GM12878 (cell line): ENCODE measurements at regions not wholly inside any gene's neighbourhood (a gene's known extent, or its start where the extent isn't known, plus 50 kb on each side); places are given as distances from the start of the nearest gene placed in this dataset.

Experiments used
- ASH2L ChIP-seq: fragments of 300-600, 200-600 bp; sonication (generic); IDR thresholded peaks from 2 replicates; pipeline ENCODE4 v1.6.1; 2017; ENCODE audit warnings: low read depth, mild to moderate bottlenecking, borderline replicate concordance
- BMI1 ChIP-seq: fragments of 450-650 bp; IDR thresholded peaks from 2 replicates; pipeline ENCODE4 v1.6.1; 2016; ENCODE audit warnings: mild to moderate bottlenecking, moderate library complexity, borderline replicate concordance
- CHD1 ChIP-seq: IDR thresholded peaks from 2 replicates; pipeline ENCODE4 v1.6.1; 2012; ENCODE audit warnings: low read depth, low read length, improper control_type of control experiment
- CHD2 ChIP-seq: IDR thresholded peaks from 2 replicates; pipeline ENCODE4 v1.6.1; 2011; ENCODE audit warnings: low read depth, low read length, improper control_type of control experiment, borderline replicate concordance
- ETV6 ChIP-seq, 2 experiments: fragments of 450-650 bp in 1 of 2; IDR thresholded peaks in 1 of 2; conservative IDR thresholded peaks in 1 of 2; 2 replicates each; pipeline ENCODE4 v1.6.1; 2014; ENCODE audit warnings: antibody characterized with exemption in 1 of 2, borderline replicate concordance in 1 of 2, low read depth in 1 of 2, mild to moderate bottlenecking in 1 of 2, moderate library complexity in 1 of 2
- HCFC1 ChIP-seq: fragments of 150-350 bp; IDR thresholded peaks from 2 replicates; pipeline ENCODE4 v1.6.1; 2014; ENCODE audit warnings: low read length
- JUND ChIP-seq: IDR thresholded peaks from 2 replicates; pipeline ENCODE4 v1.6.1; 2012; ENCODE audit warnings: low read depth, mild to moderate bottlenecking, low read length, improper control_type of control experiment, moderate library complexity
- MEF2B ChIP-seq: fragments of 450-650 bp; IDR thresholded peaks from 2 replicates; pipeline ENCODE4 v1.6.1; 2018; ENCODE audit warnings: mild to moderate bottlenecking, moderate library complexity; ENCODE audit not compliant: partially characterized antibody, poor library complexity, severe bottlenecking
- RAD51 ChIP-seq: fragments of 450-650 bp; IDR thresholded peaks from 2 replicates; pipeline ENCODE4 v1.6.1; 2016; ENCODE audit warnings: moderate library complexity, mild to moderate bottlenecking, inconsistent platforms
- SUZ12 ChIP-seq: fragments of 200-600 bp; sonication (generic); IDR thresholded peaks from one replicate; pipeline ENCODE4 v1.6.1; 2018; ENCODE audit warnings: antibody characterized with exemption, mild to moderate bottlenecking; ENCODE audit not compliant: unreplicated experiment
- TAF1 ChIP-seq: IDR thresholded peaks from 2 replicates; pipeline ENCODE4 v1.6.1; 2011; ENCODE audit warnings: mild to moderate bottlenecking, low read depth, low read length, borderline replicate concordance
- TCF12 ChIP-seq: IDR thresholded peaks from 2 replicates; pipeline ENCODE4 v1.6.1; 2011; ENCODE audit warnings: low read depth, mild to moderate bottlenecking, low read length
- YBX1 ChIP-seq: fragments of 450-650 bp; IDR thresholded peaks from 2 replicates; pipeline ENCODE4 v1.6.1; 2016; ENCODE audit warnings: antibody characterized with exemption
- ZNF622 ChIP-seq: fragments of 450-650 bp; IDR thresholded peaks from 2 replicates; pipeline ENCODE4 v1.6.1; 2017; ENCODE audit warnings: mild to moderate bottlenecking, inconsistent platforms
- TF ChIP-seq, protein P1 (sequence below): fragments of 150-350 bp; IDR thresholded peaks from 2 replicates; pipeline ENCODE4 v1.6.1; 2016; ENCODE audit warnings: low read depth, low read length

- TF ChIP-seq, protein P1, sequence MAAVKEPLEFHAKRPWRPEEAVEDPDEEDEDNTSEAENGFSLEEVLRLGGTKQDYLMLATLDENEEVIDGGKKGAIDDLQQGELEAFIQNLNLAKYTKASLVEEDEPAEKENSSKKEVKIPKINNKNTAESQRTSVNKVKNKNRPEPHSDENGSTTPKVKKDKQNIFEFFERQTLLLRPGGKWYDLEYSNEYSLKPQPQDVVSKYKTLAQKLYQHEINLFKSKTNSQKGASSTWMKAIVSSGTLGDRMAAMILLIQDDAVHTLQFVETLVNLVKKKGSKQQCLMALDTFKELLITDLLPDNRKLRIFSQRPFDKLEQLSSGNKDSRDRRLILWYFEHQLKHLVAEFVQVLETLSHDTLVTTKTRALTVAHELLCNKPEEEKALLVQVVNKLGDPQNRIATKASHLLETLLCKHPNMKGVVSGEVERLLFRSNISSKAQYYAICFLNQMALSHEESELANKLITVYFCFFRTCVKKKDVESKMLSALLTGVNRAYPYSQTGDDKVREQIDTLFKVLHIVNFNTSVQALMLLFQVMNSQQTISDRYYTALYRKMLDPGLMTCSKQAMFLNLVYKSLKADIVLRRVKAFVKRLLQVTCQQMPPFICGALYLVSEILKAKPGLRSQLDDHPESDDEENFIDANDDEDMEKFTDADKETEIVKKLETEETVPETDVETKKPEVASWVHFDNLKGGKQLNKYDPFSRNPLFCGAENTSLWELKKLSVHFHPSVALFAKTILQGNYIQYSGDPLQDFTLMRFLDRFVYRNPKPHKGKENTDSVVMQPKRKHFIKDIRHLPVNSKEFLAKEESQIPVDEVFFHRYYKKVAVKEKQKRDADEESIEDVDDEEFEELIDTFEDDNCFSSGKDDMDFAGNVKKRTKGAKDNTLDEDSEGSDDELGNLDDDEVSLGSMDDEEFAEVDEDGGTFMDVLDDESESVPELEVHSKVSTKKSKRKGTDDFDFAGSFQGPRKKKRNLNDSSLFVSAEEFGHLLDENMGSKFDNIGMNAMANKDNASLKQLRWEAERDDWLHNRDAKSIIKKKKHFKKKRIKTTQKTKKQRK: no peak
- no peak for TF ChIP-seq MEF2B
- no peak for TF ChIP-seq ETV6 (conservative IDR thresholded peaks at IDR 0.05 in 1 of 2, IDR thresholded peaks at IDR 0.05 in 1 of 2; ENCODE audit: borderline replicate concordance in 1 of 2, low read depth in 1 of 2)
- TF ChIP-seq TCF12: no peak
- TF ChIP-seq JUND: no peak
- TF ChIP-seq RAD51: no peak
- TF ChIP-seq CHD1: no peak
- TF ChIP-seq ZNF622: no peak
- no peak for TF ChIP-seq BMI1
- no peak for TF ChIP-seq HCFC1
- TF ChIP-seq TAF1: no peak
- no peak for TF ChIP-seq SUZ12
- TF ChIP-seq CHD2: no peak
- no peak for TF ChIP-seq ASH2L
- TF ChIP-seq YBX1: no peak
Measured at GRCh38 chr12:93080452-93080851, 151.4 kb upstream of the EEA1 start (continued).
